Skeletal muscle tissue (tissue), 3 donors: ENCODE measurements at regions not wholly inside any gene's neighbourhood (a gene's known extent, or its start where the extent isn't known, plus 50 kb on each side); places are given as distances from the start of the nearest gene placed in this dataset.

Experiments used
- H3K27ac ChIP-seq: one replicate; pipeline ENCODE4 v1.7.0; 2013; ENCODE audit warnings: mild to moderate bottlenecking, low read depth, low read length, inconsistent platforms
- H3K27me3 ChIP-seq, 3 donors: one replicate each; pipeline ENCODE4 v1.7.0; 2013; ENCODE audit warnings: low read length in 3 of 3; ENCODE audit not compliant: control insufficient read depth in 3 of 3, insufficient read depth in 3 of 3
- H3K36me3 ChIP-seq, 3 donors: one replicate each; pipeline ENCODE4 v1.7.0; 2013; ENCODE audit warnings: low read length in 3 of 3; ENCODE audit not compliant: control insufficient read depth in 3 of 3, insufficient read depth in 3 of 3
- H3K4me1 ChIP-seq, 3 donors: one replicate each; pipeline ENCODE4 v1.7.0; 2013; ENCODE audit warnings: low read length in 3 of 3, mild to moderate bottlenecking in 3 of 3; ENCODE audit not compliant: control insufficient read depth in 3 of 3, insufficient read depth in 3 of 3
- H3K4me3 ChIP-seq, 3 donors: one replicate each; pipeline ENCODE4 v1.7.0; 2013; ENCODE audit warnings: low read length in 3 of 3
- H3K9ac ChIP-seq, 3 donors: one replicate each; pipeline ENCODE4 v1.7.0; 2013; ENCODE audit warnings: low read length in 3 of 3, mild to moderate bottlenecking in 3 of 3, moderate library complexity in 2 of 3, low read depth in 1 of 3
- H3K9me3 ChIP-seq, 3 donors: one replicate each; pipeline ENCODE4 v1.7.0; 2013; ENCODE audit warnings: low read length in 3 of 3; ENCODE audit not compliant: control insufficient read depth in 3 of 3
- donor health status: Osteomylitis.

GRCh38 chr10:108904163-108904838 is 1019.0 kb downstream of the XPNPEP1 start:
- no peak overlapping the region for H3K27ac ChIP-seq
- H3K36me3 ChIP-seq, result no peaks in the 10 kb centered on the region
- no peaks in the 10 kb centered on the region for H3K27me3 ChIP-seq
- H3K4me3 ChIP-seq, result no peak overlapping the region
- no peaks in the 10 kb centered on the region for H3K4me1 ChIP-seq
- H3K9ac ChIP-seq, result no peak overlapping the region
- H3K9me3 ChIP-seq, result no peaks in the 10 kb centered on the region

GRCh38 chr10:108902619-108903285 is 1020.6 kb downstream of the XPNPEP1 start:
- Histone ChIP-seq H3K36me3 (no peaks in the 10 kb centered on the region), H3K9ac (no peak overlapping the region), H3K27ac (no peak overlapping the region), H3K4me1 (no peaks in the 10 kb centered on the region), H3K9me3 (no peaks in the 10 kb centered on the region), H3K27me3 (no peaks in the 10 kb centered on the region), H3K4me3 (no peak overlapping the region)

- H3K9me3 ChIP-seq, result no peaks in the 10 kb centered on the region
- H3K4me1 ChIP-seq, result no peaks in the 10 kb centered on the region
- no peak overlapping the region for H3K27ac ChIP-seq
- H3K4me3 ChIP-seq, result no peak overlapping the region
- H3K36me3 ChIP-seq, result no peaks in the 10 kb centered on the region
- H3K27me3 ChIP-seq, result no peaks in the 10 kb centered on the region
- no peak overlapping the region for H3K9ac ChIP-seq
These were observed 1021.3 kb downstream of the XPNPEP1 start for GRCh38 chr10:108901781-108902618.

GRCh38 chr10:108899670-108900069 is 1023.6 kb downstream of the XPNPEP1 start:
- Histone ChIP-seq H3K4me3 (no peak overlapping the region), H3K36me3 (no peaks in the 10 kb centered on the region), H3K4me1 (no peaks in the 10 kb centered on the region), H3K27ac (no peak overlapping the region), H3K27me3 (no peaks in the 10 kb centered on the region), H3K9me3 (no peaks in the 10 kb centered on the region), H3K9ac (no peak overlapping the region)

GRCh38 chr10:108894402-108895301 is 1028.7 kb downstream of the XPNPEP1 start:
- Histone ChIP-seq H3K36me3 (no peaks in the 10 kb centered on the region), H3K4me3 (no peak overlapping the region), H3K27me3 (no peaks in the 10 kb centered on the region), H3K9me3 (no peaks in the 10 kb centered on the region), H3K4me1 (no peaks in the 10 kb centered on the region), H3K27ac (no peak overlapping the region), H3K9ac (no peak overlapping the region)

GRCh38 chr10:108877095-108877561 is 1046.2 kb downstream of the XPNPEP1 start:
- no peaks in the 10 kb centered on the region for H3K27me3 ChIP-seq
- H3K4me3 ChIP-seq, result no peak overlapping the region
- no peaks in the 10 kb centered on the region for H3K36me3 ChIP-seq
- H3K4me1 ChIP-seq, result no peaks in the 10 kb centered on the region
- no peaks in the 10 kb centered on the region for H3K9me3 ChIP-seq
- H3K27ac ChIP-seq, result no peak overlapping the region
- H3K9ac ChIP-seq, result no peak overlapping the region

GRCh38 chr10:108872854-108873253 is 1050.5 kb downstream of the XPNPEP1 start:
- no peak overlapping the region for H3K9ac ChIP-seq
- H3K27me3 ChIP-seq, result no peaks in the 10 kb centered on the region
- no peaks in the 10 kb centered on the region for H3K9me3 ChIP-seq
- no peak overlapping the region for H3K4me3 ChIP-seq
- no peaks in the 10 kb centered on the region for H3K4me1 ChIP-seq
- no peaks in the 10 kb centered on the region for H3K36me3 ChIP-seq
- H3K27ac ChIP-seq, result no peak overlapping the region

GRCh38 chr10:108868881-108869280 is 1054.4 kb downstream of the XPNPEP1 start:
- Histone ChIP-seq H3K4me1 (no peaks in the 10 kb centered on the region), H3K27ac (no peak overlapping the region), H3K9me3 (no peaks in the 10 kb centered on the region), H3K4me3 (no peak overlapping the region), H3K27me3 (no peaks in the 10 kb centered on the region), H3K9ac (no peak overlapping the region), H3K36me3 (no peaks in the 10 kb centered on the region)

GRCh38 chr10:108862676-108863350 is 1060.5 kb downstream of the XPNPEP1 start:
- Histone ChIP-seq H3K36me3 (no peaks in the 10 kb centered on the region), H3K27ac (no peak overlapping the region), H3K9ac (no peak overlapping the region), H3K4me1 (no peaks in the 10 kb centered on the region), H3K9me3 (no peaks in the 10 kb centered on the region), H3K4me3 (no peak overlapping the region), H3K27me3 (no peaks in the 10 kb centered on the region)
